Activated CD8-positive, alpha-beta memory T cell treated with anti-CD3 and anti-CD28 coated beads for 36 hours (primary cell): ENCODE measurements at regions not wholly inside any gene's neighbourhood (a gene's known extent, or its start where the extent isn't known, plus 50 kb on each side); places are given as distances from the start of the nearest gene placed in this dataset.

ENCODE experiments used
- CTCF ChIA-PET: fragments of 350-600 bp; sonication (Branson Sonifier 250); formaldehyde crosslinking; loops from one replicate; lab custom pipeline; 2021; ENCODE audit warnings: antibody characterized with exemption; lab: Charles Lee
- POLR2A ChIA-PET: fragments of 350-600 bp; sonication (Branson Sonifier 250); formaldehyde crosslinking; loops from one replicate; lab custom pipeline; 2021; ENCODE audit warnings: antibody characterized with exemption; lab: Charles Lee

DNA sequence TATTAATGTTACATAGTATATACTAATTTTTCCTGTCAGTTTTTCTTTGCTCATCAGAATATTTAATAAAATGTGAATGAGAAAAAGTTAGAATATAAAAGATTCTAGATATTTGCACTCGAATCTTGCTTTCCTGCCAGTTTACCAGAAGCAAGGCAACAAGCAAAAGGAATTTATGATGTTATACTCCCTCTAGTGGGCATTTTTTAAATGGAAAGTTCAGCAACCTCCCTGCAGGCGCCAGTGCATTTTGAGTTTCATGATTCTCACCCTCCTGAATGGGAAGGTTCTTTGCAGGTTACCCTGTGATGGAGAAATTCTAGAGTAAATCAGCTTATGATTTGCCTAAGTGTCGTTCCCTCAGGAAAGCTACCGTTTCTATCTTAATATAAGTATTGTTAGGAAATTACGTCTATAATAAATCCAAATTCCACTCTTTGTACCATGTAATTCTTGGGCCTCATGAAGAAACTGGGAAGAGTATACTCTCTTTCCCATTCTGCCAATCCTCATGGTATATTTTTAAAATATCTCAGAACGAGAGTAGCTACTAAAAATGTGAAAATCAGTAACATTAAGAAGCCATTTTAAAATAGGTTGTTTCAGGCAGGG, 350.0 kb downstream of the CRPPA start:
- ChIA-PET CTCF (no interaction called here), POLR2A (no interaction called here)

DNA sequence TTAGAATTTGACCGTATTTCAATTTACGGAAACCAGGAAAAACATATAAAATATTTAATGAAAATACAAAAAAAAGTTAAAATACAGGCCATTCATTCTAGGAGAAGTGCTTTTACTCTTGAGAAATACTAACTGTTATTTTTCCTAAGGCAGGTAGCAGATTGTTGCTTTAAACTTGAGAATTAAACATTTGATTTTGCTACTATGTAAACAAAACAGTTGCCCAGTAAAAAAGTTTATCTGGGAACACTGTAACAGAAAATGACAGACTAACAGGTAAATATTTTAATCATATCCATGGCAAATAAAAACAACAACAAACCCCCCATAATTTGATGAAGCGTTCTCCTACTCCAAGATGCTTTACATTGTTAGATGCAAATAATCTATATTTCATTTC, 350.5 kb downstream of the CRPPA start:
- ChIA-PET POLR2A (no interaction called here), CTCF (interaction anchor here (0.7 kb wide), 1 partner anchor 101 kb away, joined by 3 read pairs; no protein-coding TSS in a partner anchor)

DNA sequence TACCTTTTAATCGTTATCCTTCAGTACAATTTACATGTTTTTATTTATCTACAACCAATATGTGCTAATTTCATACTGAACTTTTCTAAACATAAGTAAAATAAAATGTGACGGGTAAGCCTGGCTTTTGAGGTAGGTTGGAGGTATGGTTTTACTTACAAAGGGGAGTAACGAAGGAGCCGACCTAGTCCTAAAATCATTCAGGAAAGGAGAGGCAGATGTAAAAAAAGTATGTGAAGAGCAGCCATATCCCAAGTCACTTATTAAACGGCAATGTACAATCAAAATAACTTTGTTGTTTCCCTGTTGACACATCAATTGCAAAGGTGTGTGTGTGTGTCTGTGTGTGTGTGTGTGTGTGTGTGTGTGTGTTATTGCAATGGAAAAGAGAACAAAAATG, 351.3 kb downstream of the CRPPA start:
- CTCF ChIA-PET: interaction anchor here (0.7 kb wide), 1 partner anchor 102 kb away, joined by 3 read pairs; no protein-coding TSS in a partner anchor
- POLR2A ChIA-PET: no interaction called here

DNA sequence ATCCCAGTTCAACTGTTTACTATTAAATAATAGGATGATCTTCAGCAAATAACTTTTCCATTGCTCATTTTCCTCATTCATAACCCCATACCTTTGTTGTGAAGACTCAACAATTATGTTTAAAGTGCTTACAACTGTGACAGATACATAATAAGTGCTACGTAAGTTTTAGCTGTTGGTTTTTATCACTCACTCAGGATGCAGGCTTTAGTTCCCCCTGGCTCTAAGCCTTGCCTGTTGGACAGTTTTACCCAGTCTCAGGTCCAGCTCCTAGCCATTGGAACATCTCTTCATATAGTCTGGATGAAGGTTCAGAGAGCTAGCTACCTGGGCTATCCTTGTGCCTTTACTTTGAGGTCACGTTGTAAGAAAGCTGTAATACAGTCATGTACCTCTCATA, 353.2 kb downstream of the CRPPA start:
- ChIA-PET POLR2A (no interaction called here), CTCF (no interaction called here)

GRCh38 chr7:16067711-16068110, 353.6 kb downstream of the CRPPA start:
- ChIA-PET POLR2A (no interaction called here), CTCF (no interaction called here)

GRCh38 chr7:16066805-16067459, 354.4 kb downstream of the CRPPA start:
- POLR2A ChIA-PET: no interaction called here
- CTCF ChIA-PET: no interaction called here

- CTCF ChIA-PET: no interaction called here
Observed at GRCh38 chr7:16065939-16066338, 355.4 kb downstream of the CRPPA start.

GRCh38 chr7:16063716-16064675, 357.3 kb downstream of the CRPPA start:
- ChIA-PET CTCF (no interaction called here), POLR2A (no interaction called here)

More at GRCh38 chr7:16065939-16066338, 355.4 kb downstream of the CRPPA start:
- POLR2A ChIA-PET: no interaction called here

- CTCF ChIA-PET: no interaction called here
Observed at GRCh38 chr7:16063221-16063620, 358.1 kb downstream of the CRPPA start.

GRCh38 chr7:16062269-16062668, 359.1 kb downstream of the CRPPA start:
- CTCF ChIA-PET: no interaction called here
- POLR2A ChIA-PET: no interaction called here

More at GRCh38 chr7:16063221-16063620, 358.1 kb downstream of the CRPPA start:
- POLR2A ChIA-PET: no interaction called here

GRCh38 chr7:16061630-16062029, 359.7 kb downstream of the CRPPA start:
- POLR2A ChIA-PET: no interaction called here
- CTCF ChIA-PET: no interaction called here

GRCh38 chr7:16061011-16061410, 360.3 kb downstream of the CRPPA start:
- CTCF ChIA-PET: no interaction called here

GRCh38 chr7:16060502-16060901, 360.8 kb downstream of the CRPPA start:
- ChIA-PET CTCF (no interaction called here), POLR2A (no interaction called here)

More at GRCh38 chr7:16061011-16061410, 360.3 kb downstream of the CRPPA start:
- POLR2A ChIA-PET: no interaction called here

DNA sequence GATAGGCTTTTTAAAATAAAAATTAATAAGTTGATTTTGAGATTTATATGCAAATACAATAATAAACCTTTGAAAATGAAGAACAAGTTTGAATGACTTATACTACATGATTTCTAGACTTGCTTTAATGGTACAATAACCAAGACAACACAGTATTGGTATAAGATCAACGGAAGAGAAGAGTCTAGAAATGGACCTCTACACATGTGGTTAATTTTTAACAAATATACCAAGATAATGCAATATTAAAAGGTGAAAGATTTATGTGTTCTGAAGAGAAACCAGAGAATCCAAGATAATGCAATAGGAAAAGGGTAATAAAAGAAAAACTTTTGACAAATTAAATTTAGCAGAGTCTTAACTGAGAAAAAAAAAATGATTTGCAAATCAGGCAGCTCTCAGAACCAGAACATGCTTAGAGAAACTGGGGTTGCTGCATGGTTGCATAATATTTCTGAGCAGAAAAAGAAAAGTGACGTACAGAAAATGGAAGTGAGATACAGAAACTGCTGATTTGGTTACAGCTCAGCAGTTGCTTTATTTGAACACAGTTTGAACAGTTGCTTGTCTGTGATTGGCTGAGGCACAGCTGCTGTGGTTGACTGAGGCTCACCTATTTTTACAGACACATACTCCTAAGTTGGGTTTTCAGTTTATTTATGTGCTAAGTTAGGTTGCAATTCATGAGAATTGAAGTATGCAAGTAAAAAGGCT, 365.9 kb downstream of the CRPPA start:
- ChIA-PET CTCF (no interaction called here), POLR2A (no interaction called here)

- ChIA-PET CTCF (no interaction called here), POLR2A (no interaction called here)
Observed at GRCh38 chr7:16051561-16052255, 365.2 kb upstream of the MEOX2 start.

- ChIA-PET CTCF (no interaction called here), POLR2A (no interaction called here)
Observed at GRCh38 chr7:16046041-16046440, 359.6 kb upstream of the MEOX2 start.

DNA sequence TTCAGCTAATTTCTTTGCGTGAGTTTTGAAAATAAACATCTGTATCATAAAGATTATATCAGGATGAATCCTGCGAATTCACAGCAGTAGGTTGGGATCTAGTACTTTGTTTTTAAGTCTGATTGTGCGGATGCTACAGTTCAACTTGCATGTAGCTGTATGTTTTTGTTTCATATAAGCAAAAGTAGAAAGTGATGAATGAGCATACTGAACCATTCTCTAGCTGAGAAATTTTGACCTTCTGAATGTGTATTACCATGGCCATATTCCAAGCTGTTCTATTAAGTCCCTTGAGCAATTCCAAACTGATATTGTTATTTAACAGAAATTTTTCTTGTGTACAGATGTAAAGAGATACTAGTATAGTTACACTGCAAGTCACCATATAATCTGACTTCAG, 358.8 kb upstream of the MEOX2 start:
- ChIA-PET CTCF (no interaction called here), POLR2A (no interaction called here)

- ChIA-PET CTCF (no interaction called here), POLR2A (no interaction called here)
Observed at GRCh38 chr7:16044645-16045044, 358.2 kb upstream of the MEOX2 start.

DNA sequence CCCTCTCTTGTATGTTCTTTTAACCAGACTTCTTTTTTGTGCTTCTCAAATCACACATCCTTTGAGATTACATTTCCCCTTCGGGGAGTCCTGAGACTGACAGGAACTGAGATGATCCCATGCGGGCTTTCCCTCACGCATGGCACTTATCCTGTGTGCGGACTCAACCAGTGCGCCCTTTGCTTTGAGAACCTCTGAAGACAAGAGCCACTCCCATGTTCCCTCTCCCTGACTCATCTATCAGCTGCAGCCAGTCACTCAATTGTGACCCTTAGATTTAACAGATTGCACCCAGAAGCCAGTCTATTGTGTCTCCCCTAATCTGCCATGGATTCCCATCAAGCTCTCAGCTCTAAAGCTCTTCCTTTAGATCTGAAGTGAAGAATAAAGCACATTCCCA, 353.9 kb upstream of the MEOX2 start:
- POLR2A ChIA-PET: no interaction called here
- CTCF ChIA-PET: no interaction called here
